Nephron (organoid): ENCODE measurements at regions not wholly inside any gene's neighbourhood (a gene's known extent, or its start where the extent isn't known, plus 50 kb on each side); places are given as distances from the start of the nearest gene placed in this dataset.
"Not testable (repeated sequence)": the region's sequence is repeated elsewhere in the genome, so short reads cannot be mapped to it uniquely, and the experiment has no call there.

ENCODE experiments used
- H3K27ac Mint-ChIP-seq, 3 experiments: 2 replicates each; pipeline ENCODE4 v1.8.0; 2020; ENCODE audit warnings: mixed read lengths in 3 of 3, mild to moderate bottlenecking in 2 of 3, moderate library complexity in 1 of 3
- H3K27me3 Mint-ChIP-seq: 2 replicates; pipeline ENCODE4 v1.8.0; 2021; ENCODE audit warnings: low read depth, mild to moderate bottlenecking, moderate library complexity, mixed read lengths
- H3K36me3 Mint-ChIP-seq: 2 replicates; pipeline ENCODE4 v1.8.0; 2020; ENCODE audit warnings: low read depth, mixed read lengths
- H3K4me1 Mint-ChIP-seq: 2 replicates; pipeline ENCODE4 v1.8.0; 2020; ENCODE audit warnings: mixed read lengths
- H3K4me3 Mint-ChIP-seq, 3 experiments: 2 replicates each; pipeline ENCODE4 v1.8.0; 2020; ENCODE audit warnings: mild to moderate bottlenecking in 3 of 3, mixed read lengths in 3 of 3, moderate library complexity in 2 of 3
- H3K9me3 Mint-ChIP-seq: 2 replicates; pipeline ENCODE4 v1.8.0; 2020; ENCODE audit warnings: mixed read lengths
- CTCF ChIP-seq, 3 experiments: fragments of 200-600 bp; sonication (generic); IDR thresholded peaks; one replicate each; pipeline ENCODE4 v1.5.0; 2021; ENCODE audit warnings: antibody characterized with exemption in 3 of 3; ENCODE audit not compliant: unreplicated experiment in 3 of 3

GRCh38 chr6:25157842-25158241 lies 121.3 kb upstream of the CARMIL1 start:
- no peaks in the 10 kb centered on the region for H3K36me3 Mint-ChIP-seq
- no peak for TF ChIP-seq CTCF (IDR thresholded peaks at IDR 0.05; ENCODE audit: unreplicated experiment in 3 of 3)
- no peak overlapping the region for H3K4me3 Mint-ChIP-seq
- H3K4me1 Mint-ChIP-seq: no peaks in the 10 kb centered on the region
- H3K9me3 Mint-ChIP-seq: peaks cover 39% of the 10 kb centered on the region
- no peak overlapping the region for H3K27ac Mint-ChIP-seq
- H3K27me3 Mint-ChIP-seq: no peaks in the 10 kb centered on the region

- H3K4me3 Mint-ChIP-seq, H3K4me1 Mint-ChIP-seq, H3K27ac Mint-ChIP-seq, H3K27me3 Mint-ChIP-seq, H3K36me3 Mint-ChIP-seq: not testable (repeated sequence)
- peaks cover 41% of the 10 kb centered on the region for H3K9me3 Mint-ChIP-seq
Measured at GRCh38 chr6:25160134-25160533, 119.0 kb upstream of the CARMIL1 start.

- peaks cover 8% of the 10 kb centered on the region for H3K27me3 Mint-ChIP-seq
- TF ChIP-seq CTCF (IDR thresholded peaks at IDR 0.05; ENCODE audit: unreplicated experiment in 3 of 3): no peak
- no peak overlapping the region for H3K4me3 Mint-ChIP-seq
- H3K27ac Mint-ChIP-seq: no peak overlapping the region
- H3K9me3 Mint-ChIP-seq: peaks cover 12% of the 10 kb centered on the region
- no peaks in the 10 kb centered on the region for H3K36me3 Mint-ChIP-seq
- H3K4me1 Mint-ChIP-seq: peaks cover 12% of the 10 kb centered on the region
Measured at GRCh38 chr6:25165177-25165576, 114.0 kb upstream of the CARMIL1 start.

GRCh38 chr6:25165800-25166199 lies 113.4 kb upstream of the CARMIL1 start:
- Mint-ChIP-seq H3K4me3 (no peak overlapping the region), H3K27ac (peak overlapping the region; percentile 4 to 11 (median 9)), H3K27me3 (peaks cover 8% of the 10 kb centered on the region), H3K9me3 (peaks cover 10% of the 10 kb centered on the region), H3K4me1 (peaks cover 12% of the 10 kb centered on the region), H3K36me3 (no peaks in the 10 kb centered on the region)
- no peak for TF ChIP-seq CTCF (IDR thresholded peaks at IDR 0.05; ENCODE audit: unreplicated experiment in 3 of 3)

GRCh38 chr6:25166955-25167748 lies 112.0 kb upstream of the CARMIL1 start:
- Mint-ChIP-seq H3K4me3 (no peak overlapping the region), H3K36me3 (no peaks in the 10 kb centered on the region), H3K9me3 (peaks cover 6% of the 10 kb centered on the region), H3K4me1 (peaks cover 12% of the 10 kb centered on the region), H3K27ac (peak overlapping the region in 2 of 3 experiments; percentile 11 to 34), H3K27me3 (peaks cover 13% of the 10 kb centered on the region)
- TF ChIP-seq CTCF (IDR thresholded peaks at IDR 0.05; ENCODE audit: unreplicated experiment in 3 of 3): no peak

GRCh38 chr6:25167961-25168360 lies 111.2 kb upstream of the CARMIL1 start:
- H3K36me3 Mint-ChIP-seq: no peaks in the 10 kb centered on the region
- H3K27me3 Mint-ChIP-seq: peaks cover 13% of the 10 kb centered on the region
- H3K4me3 Mint-ChIP-seq: no peak overlapping the region
- TF ChIP-seq CTCF (IDR thresholded peaks at IDR 0.05; ENCODE audit: unreplicated experiment in 3 of 3): no peak
- H3K27ac Mint-ChIP-seq: peak overlapping the region in 1 of 3 experiments; percentile 11
- peaks cover 6% of the 10 kb centered on the region for H3K9me3 Mint-ChIP-seq
- H3K4me1 Mint-ChIP-seq: peaks cover 16% of the 10 kb centered on the region
